Stomach (tissue), 8 donors: ENCODE measurements at regions not wholly inside any gene's neighbourhood (a gene's known extent, or its start where the extent isn't known, plus 50 kb on each side); places are given as distances from the start of the nearest gene placed in this dataset.

Experiments used
- DNase-seq, 2 donors: peaks; one replicate each; pipeline versions ENCODE4 v3.0.0 to v3.0.0-alpha.2; 2013 to 2019
- H3K27ac ChIP-seq, 5 donors: fragments of 200-600 bp in 4 of 5; sonication (generic) in 4 of 5; one replicate each; pipeline ENCODE4 v1.5.1; 2013 to 2019; ENCODE audit warnings: mild to moderate bottlenecking in 1 of 5, moderate library complexity in 1 of 5
- H3K27me3 ChIP-seq, 3 donors: fragments of 200-600 bp; sonication (generic); one replicate each; pipeline ENCODE4 v1.5.1; 2017 to 2019; ENCODE audit warnings: mixed run types in 1 of 3
- H3K36me3 ChIP-seq, 4 donors: fragments of 200-600 bp; sonication (generic); 1 replicate in 3 of 4; 2 replicates in 1 of 4; pipeline ENCODE4 v1.5.1; 2016 to 2019
- H3K4me1 ChIP-seq, 4 donors: fragments of 200-600 bp; sonication (generic); one replicate each; pipeline ENCODE4 v1.5.1; 2016 to 2019
- H3K4me3 ChIP-seq, 4 donors: fragments of 200-600 bp; sonication (generic) in 3 of 4; one replicate each; pipeline ENCODE4 v1.5.1; 2016 to 2019; ENCODE audit warnings: mild to moderate bottlenecking in 1 of 4
- H3K9me3 ChIP-seq, 4 donors: fragments of 200-600 bp; sonication (generic); one replicate each; pipeline ENCODE4 v1.5.1; 2016 to 2019
- CTCF ChIP-seq, 7 experiments: fragments of 450-650 bp in 4 of 7; fragments of 200-600 bp in 3 of 7; sonication (generic) in 3 of 7; IDR thresholded peaks; one replicate each; pipeline ENCODE4 v1.5.1; 2016 to 2019; ENCODE audit warnings: antibody characterized with exemption in 7 of 7, control low read depth in 2 of 7, mild to moderate bottlenecking in 1 of 7
- EP300 ChIP-seq: sonication (generic); formaldehyde crosslinking; IDR thresholded peaks from one replicate; pipeline ENCODE4 v1.6.1; 2017; ENCODE audit warnings: antibody characterized with exemption
- POLR2A ChIP-seq, 4 donors: fragments of 450-650 bp; IDR thresholded peaks; one replicate each; pipeline ENCODE4 v1.6.1; 2016; ENCODE audit warnings: antibody characterized with exemption in 4 of 4, control low read depth in 2 of 4, mild to moderate bottlenecking in 1 of 4, moderate library complexity in 1 of 4
- POLR2AphosphoS5 ChIP-seq, 3 donors: sonication (generic); formaldehyde crosslinking; IDR thresholded peaks; one replicate each; pipeline ENCODE4 v1.6.1; 2016; ENCODE audit warnings: antibody characterized with exemption in 3 of 3
- WGBS, 5 donors: extraction: QIAGEN DNeasy Blood & Tissue Kit in 3 of 5; methylation state at CpG; one replicate each; pipeline versions ENCODE4 v1.1.5 to v1.1.7; 2013 to 2018; 5-methylcytosine and 5-hydroxymethylcytosine counted together
- intact Hi-C: fragments of 100-400 bp; cut with DNase I; formaldehyde crosslinking; loops from one replicate; pipeline ENCODE4 v1.15.1; 2023; ENCODE audit warnings: low total_unique reads
- donor health status: healthy with polysubstance abuse.
- donor health status: Bipolar disorder and iron deficiency.
- donor health status: healthy.

- no peak for DNase-seq
- no peaks in the 10 kb centered on the region for H3K36me3 ChIP-seq
- WGBS, 5 donors, result 63 to 77% (median 69%) methylated on average over 3 of the region's 3 CpGs
- H3K27me3 ChIP-seq, result no peaks in the 10 kb centered on the region
- H3K27ac ChIP-seq, result no peak overlapping the region
- H3K4me1 ChIP-seq, result peaks cover 0 to 5% (median 0%) of the 10 kb centered on the region in 4 donors
- no peaks in the 10 kb centered on the region for H3K9me3 ChIP-seq
- intact Hi-C loops, result no loop called here
- TF ChIP-seq EP300, result no peak
- TF ChIP-seq POLR2AphosphoS5 (IDR thresholded peaks at IDR 0.05), result no peak
- TF ChIP-seq CTCF (IDR thresholded peaks at IDR 0.05), result no peak
- no peak for TF ChIP-seq POLR2A (IDR thresholded peaks at IDR 0.05)
- H3K4me3 ChIP-seq, result no peak overlapping the region
Measured at GRCh38 chr20:40773376-40773775, 84.3 kb upstream of the MAFB start.

GRCh38 chr20:40774252-40774651 lies 85.2 kb upstream of the MAFB start:
- Histone ChIP-seq H3K4me1 (peaks cover 0 to 5% (median 0%) of the 10 kb centered on the region in 4 donors), H3K36me3 (no peaks in the 10 kb centered on the region), H3K27ac (no peak overlapping the region), H3K4me3 (no peak overlapping the region), H3K27me3 (no peaks in the 10 kb centered on the region), H3K9me3 (no peaks in the 10 kb centered on the region)
- intact Hi-C loops, result no loop called here
- WGBS, 5 donors, result 49 to 61% (median 56%) methylated on average over 4 of the region's 4 CpGs
- TF ChIP-seq CTCF (IDR thresholded peaks at IDR 0.05), result no peak
- TF ChIP-seq POLR2AphosphoS5 (IDR thresholded peaks at IDR 0.05), result no peak
- no peak for TF ChIP-seq POLR2A (IDR thresholded peaks at IDR 0.05)
- no peak for TF ChIP-seq EP300
- DNase-seq, result no peak

- no peak for DNase-seq
- no peak for TF ChIP-seq POLR2AphosphoS5 (IDR thresholded peaks at IDR 0.05)
- TF ChIP-seq POLR2A (IDR thresholded peaks at IDR 0.05), result no peak
- TF ChIP-seq CTCF (IDR thresholded peaks at IDR 0.05), result no peak
- TF ChIP-seq EP300, result no peak
- Histone ChIP-seq H3K27me3 (no peaks in the 10 kb centered on the region), H3K27ac (no peak overlapping the region), H3K4me3 (no peak overlapping the region), H3K36me3 (no peaks in the 10 kb centered on the region), H3K9me3 (no peaks in the 10 kb centered on the region), H3K4me1 (peaks cover 0 to 5% (median 0%) of the 10 kb centered on the region in 4 donors)
- WGBS, 5 donors, result 59 to 84% (median 73%) methylated on average over 2 of the region's 2 CpGs
- intact Hi-C loops, result no loop called here
Measured at GRCh38 chr20:40775561-40776146, 86.6 kb upstream of the MAFB start.

GRCh38 chr20:40776466-40777457 lies 87.7 kb upstream of the MAFB start:
- TF ChIP-seq CTCF (IDR thresholded peaks at IDR 0.05) (no peak), POLR2A (IDR thresholded peaks at IDR 0.05) (no peak), POLR2AphosphoS5 (IDR thresholded peaks at IDR 0.05) (no peak), EP300 (no peak)
- no peaks in the 10 kb centered on the region for H3K36me3 ChIP-seq
- WGBS, 5 donors, result 79 to 83% (median 81%) methylated on average over 12 to 13 of the region's 13 CpGs
- intact Hi-C loops, result no loop called here
- H3K4me1 ChIP-seq, result peaks cover 0 to 6% (median 2%) of the 10 kb centered on the region in 4 donors
- no peak for DNase-seq
- H3K9me3 ChIP-seq, result no peaks in the 10 kb centered on the region
- no peak overlapping the region for H3K4me3 ChIP-seq
- no peaks in the 10 kb centered on the region for H3K27me3 ChIP-seq
- H3K27ac ChIP-seq, result no peak overlapping the region
